ENCODE measurements at regions not wholly inside any gene's neighbourhood (a gene's known extent, or its start where the extent isn't known, plus 50 kb on each side); places are given as distances from the start of the nearest gene placed in this dataset.

GRCh38 chr9:32728181-32728580 lies 55.2 kb upstream of the TMEM215 start:
- no peaks in the 10 kb centered on the region for H3K27me3 ChIP-seq (ENCODE audit: low read length)
- TF ChIP-seq EZH2phosphoT487 (conservative IDR thresholded peaks at IDR 0.05; ENCODE audit: low read length) (no peak), CTCF (IDR thresholded peaks at IDR 0.05; ENCODE audit: insufficient read depth, low read length, poor library complexity, severe bottlenecking) (no peak)
- no peak overlapping the region for H2AFZ ChIP-seq (ENCODE audit: low read depth, low read length, severe bottlenecking)
- H3K4me3 ChIP-seq (ENCODE audit: insufficient read depth, low read length, poor library complexity, severe bottlenecking), result no peak overlapping the region
- H3K4me2 ChIP-seq (ENCODE audit: low read depth, low read length, poor library complexity, severe bottlenecking), result no peak overlapping the region
- H3F3A ChIP-seq (ENCODE audit: insufficient read depth), result no peaks in the 10 kb centered on the region
- no peaks in the 10 kb centered on the region for H3K9me3 ChIP-seq (ENCODE audit: insufficient read depth, low read length)
- H3K9ac ChIP-seq (ENCODE audit: low read length), result no peak overlapping the region
- no peaks in the 10 kb centered on the region for H4K20me1 ChIP-seq (ENCODE audit: low read depth, low read length)
- no peaks in the 10 kb centered on the region for H3K79me2 ChIP-seq (ENCODE audit: insufficient read depth, low read length)
- no peaks in the 10 kb centered on the region for H3K9me2 ChIP-seq (replicated peaks; ENCODE audit: insufficient read depth, low read length)
- no peaks in the 10 kb centered on the region for H3K36me3 ChIP-seq (ENCODE audit: low read length)
- no peak overlapping the region for H3K27ac ChIP-seq (ENCODE audit: low read depth, low read length)

Measured in SU-DHL-6 (cell line).